ENCODE measurements at regions not wholly inside any gene's neighbourhood (a gene's known extent, or its start where the extent isn't known, plus 50 kb on each side); places are given as distances from the start of the nearest gene placed in this dataset.
"Not testable (repeated sequence)": the region's sequence is repeated elsewhere in the genome, so short reads cannot be mapped to it uniquely, and the experiment has no call there.

DNA sequence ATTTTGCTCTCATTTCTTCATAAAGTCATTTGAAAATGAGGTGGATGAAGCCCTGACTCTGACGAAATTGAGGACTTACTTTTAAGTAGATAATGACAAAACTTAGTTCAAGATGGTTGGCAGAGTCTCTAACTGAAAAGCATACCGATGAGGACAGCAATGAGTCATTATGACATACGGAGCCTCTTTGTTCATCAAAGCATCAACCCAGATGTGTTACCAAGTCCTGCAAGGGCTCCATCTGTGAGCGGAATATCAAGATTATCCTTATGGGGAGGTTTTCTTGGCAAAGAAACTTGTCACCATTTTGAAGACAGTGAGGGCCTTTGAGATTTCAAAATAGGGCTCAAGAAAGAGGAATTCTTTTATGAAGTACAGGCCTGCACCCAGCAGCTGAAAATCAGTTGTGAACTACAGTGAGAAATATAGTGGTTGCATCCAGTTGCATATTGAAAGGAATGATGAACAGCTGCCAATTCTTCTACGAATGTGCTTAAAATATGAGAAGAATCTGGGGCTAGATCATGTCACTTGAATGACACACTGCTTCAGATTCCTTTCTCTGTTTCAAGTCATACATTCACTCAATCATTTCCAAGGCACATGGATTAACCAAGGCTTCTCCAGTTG lies 86.6 kb upstream of the SLC24A2 start:
- Mint-ChIP-seq H3K4me3 (no peak overlapping the region), H3K36me3 (no peaks in the 10 kb centered on the region), H3K27me3 (peaks cover 11% of the 10 kb centered on the region), H3K4me1 (no peaks in the 10 kb centered on the region), H3K27ac (no peak overlapping the region), H3K9me3 (peaks cover 14% of the 10 kb centered on the region)
- no peak for ATAC-seq

DNA sequence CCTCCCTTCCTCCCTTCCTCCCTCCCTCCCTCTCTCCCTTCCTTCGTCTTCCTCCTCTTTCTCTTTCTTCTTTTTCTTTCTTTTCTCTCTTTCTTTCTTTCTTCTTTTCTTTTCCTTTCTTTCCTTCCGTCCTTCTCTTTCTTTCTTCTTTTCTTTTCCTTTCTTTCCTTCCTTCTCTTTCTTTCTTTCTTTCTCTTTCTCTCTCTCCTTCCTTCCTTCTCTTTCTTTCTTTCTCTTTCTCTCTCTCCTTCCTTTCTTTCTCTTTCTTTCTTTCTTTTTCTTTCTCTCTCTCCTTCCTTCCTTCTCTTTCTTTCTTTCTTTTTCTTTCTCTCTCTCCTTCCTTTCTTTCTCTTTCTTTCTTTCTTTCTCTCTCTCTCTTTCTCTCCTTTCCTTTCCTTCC lies 84.4 kb upstream of the SLC24A2 start:
- not testable (repeated sequence) for ATAC-seq, H3K36me3 Mint-ChIP-seq, H3K4me1 Mint-ChIP-seq, H3K27ac Mint-ChIP-seq, H3K4me3 Mint-ChIP-seq
- H3K9me3 Mint-ChIP-seq = peaks cover 15% of the 10 kb centered on the region
- peaks cover 11% of the 10 kb centered on the region for H3K27me3 Mint-ChIP-seq

DNA sequence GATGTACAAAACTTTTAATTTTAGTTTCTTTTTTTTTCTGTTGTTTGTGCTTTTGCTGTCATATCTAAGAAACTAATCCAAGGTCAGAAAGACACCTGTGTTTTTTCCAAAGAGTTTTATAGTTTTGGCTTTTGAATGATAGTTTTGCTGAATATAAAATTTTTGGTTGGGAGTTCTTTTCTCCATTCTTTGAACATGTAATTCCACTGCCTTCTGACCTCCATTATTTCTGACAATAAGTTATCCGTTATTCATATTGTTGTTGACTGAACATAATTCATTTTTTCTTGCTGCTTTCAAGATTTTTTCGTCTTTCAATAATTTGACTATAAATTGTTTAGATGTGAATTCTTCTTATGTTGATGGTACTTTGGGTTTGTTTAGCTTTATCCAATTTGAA lies 82.2 kb upstream of the SLC24A2 start:
- H3K36me3 Mint-ChIP-seq = no peaks in the 10 kb centered on the region
- no peak overlapping the region for H3K27ac Mint-ChIP-seq
- ATAC-seq = no peak
- no peaks in the 10 kb centered on the region for H3K4me1 Mint-ChIP-seq
- H3K4me3 Mint-ChIP-seq = no peak overlapping the region
- H3K9me3 Mint-ChIP-seq = peaks cover 15% of the 10 kb centered on the region
- peaks cover 11% of the 10 kb centered on the region for H3K27me3 Mint-ChIP-seq

DNA sequence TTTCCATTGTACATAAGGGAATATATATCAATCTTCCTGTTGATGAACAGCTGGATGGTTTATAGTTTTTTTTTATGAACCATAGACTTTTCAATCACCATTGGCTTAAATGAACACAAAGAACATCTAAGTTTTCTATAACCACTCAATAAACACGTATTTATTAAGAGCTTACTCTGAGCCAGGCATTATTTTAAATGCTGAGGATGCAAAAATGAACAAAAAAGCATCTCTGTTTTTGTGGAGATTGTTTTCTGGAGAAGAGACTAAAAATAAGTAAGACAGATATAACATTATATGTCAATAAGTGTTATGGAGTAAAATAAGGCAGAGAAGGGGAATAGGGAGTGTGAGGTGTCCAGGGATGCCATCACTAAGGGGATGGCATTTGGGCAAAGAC lies 52.1 kb upstream of the SLC24A2 start:
- Mint-ChIP-seq H3K27me3 (no peaks in the 10 kb centered on the region), H3K9me3 (no peaks in the 10 kb centered on the region), H3K27ac (no peak overlapping the region), H3K36me3 (no peaks in the 10 kb centered on the region), H3K4me1 (no peaks in the 10 kb centered on the region), H3K4me3 (no peak overlapping the region)
- ATAC-seq = no peak
